Mucosa of descending colon (tissue), 3 donors: ENCODE measurements at regions not wholly inside any gene's neighbourhood (a gene's known extent, or its start where the extent isn't known, plus 50 kb on each side); places are given as distances from the start of the nearest gene placed in this dataset.

Experiments
- ATAC-seq: fragments of 200-7000 bp; cut with Tn5 transposase; one replicate; pipeline ENCODE4 v1.9.1; 2020; ENCODE audit warnings: mild to moderate bottlenecking, moderate library complexity
- DNase-seq, 3 donors: peaks; one replicate each; pipeline ENCODE4 v3.0.0-alpha.2; 2020
- H3K36me3 ChIP-seq: fragments of 200-600 bp; one replicate; pipeline ENCODE4 v1.8.0; 2021; ENCODE audit warnings: low read depth, mild to moderate bottlenecking
- H3K4me1 ChIP-seq: fragments of 200-600 bp; one replicate; pipeline ENCODE4 v1.8.0; 2021; ENCODE audit warnings: low read depth, mild to moderate bottlenecking
- H3K4me3 ChIP-seq: fragments of 200-600 bp; one replicate; pipeline ENCODE4 v1.8.0; 2021; ENCODE audit warnings: mild to moderate bottlenecking
- H3K9me3 ChIP-seq: fragments of 200-600 bp; one replicate; pipeline ENCODE4 v1.8.0; 2021; ENCODE audit warnings: mild to moderate bottlenecking
- CTCF ChIP-seq: fragments of 200-600 bp; IDR thresholded peaks from one replicate; pipeline ENCODE4 v1.8.0; 2022; ENCODE audit warnings: antibody characterized with exemption, mild to moderate bottlenecking
- intact Hi-C, 2 donors: fragments of 100-400 bp; cut with DNase I in 1 of 2; cut with micrococcal nuclease in 1 of 2; formaldehyde crosslinking; loops; one replicate each; pipeline versions ENCODE4 v1.11.0 to v1.11.1; 2022; cut with DNase I, micrococcal nuclease
- donor health status: DM: no; HTN: no; CAD: no; lungs with moderate emphysema.
- donor health status: DM: no; HTN: no; CAD: no.
- donor health status: DM: no; HTN: yes; CAD: no.

DNA sequence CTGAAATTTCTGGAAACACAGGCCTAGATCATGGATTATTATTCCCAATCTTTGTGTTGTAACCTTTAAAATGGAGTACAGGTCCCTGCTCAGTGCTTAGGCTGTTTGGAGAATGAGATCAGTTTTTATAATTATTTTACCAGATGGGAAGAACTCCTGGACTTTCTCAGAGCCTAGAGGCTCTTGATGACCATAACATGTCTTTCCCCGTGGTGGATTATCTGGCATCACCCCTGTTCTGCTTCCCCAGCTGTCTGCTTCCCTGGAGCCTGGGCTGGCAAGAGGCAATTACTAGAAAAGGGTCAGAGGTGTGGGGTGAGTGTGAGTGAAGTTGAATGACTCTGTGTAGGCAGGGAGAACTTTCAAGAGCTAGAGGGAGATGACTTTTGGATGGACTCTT, 143.0 kb downstream of the CARTPT start:
- Histone ChIP-seq H3K36me3 (no peaks in the 10 kb centered on the region), H3K4me3 (no peak overlapping the region), H3K9me3 (no peaks in the 10 kb centered on the region), H3K4me1 (no peaks in the 10 kb centered on the region)
- intact Hi-C loops = no loop called here
- ATAC-seq (no peak), DNase-seq (no peak)
- no peak for TF ChIP-seq CTCF

- Histone ChIP-seq H3K4me1 (no peaks in the 10 kb centered on the region), H3K4me3 (no peak overlapping the region), H3K36me3 (no peaks in the 10 kb centered on the region), H3K9me3 (no peaks in the 10 kb centered on the region)
- intact Hi-C loops = no loop called here
- no peak for ATAC-seq
- no peak for DNase-seq
- no peak for TF ChIP-seq CTCF
Measured at GRCh38 chr5:71862507-71863060, 143.5 kb downstream of the CARTPT start.

DNA sequence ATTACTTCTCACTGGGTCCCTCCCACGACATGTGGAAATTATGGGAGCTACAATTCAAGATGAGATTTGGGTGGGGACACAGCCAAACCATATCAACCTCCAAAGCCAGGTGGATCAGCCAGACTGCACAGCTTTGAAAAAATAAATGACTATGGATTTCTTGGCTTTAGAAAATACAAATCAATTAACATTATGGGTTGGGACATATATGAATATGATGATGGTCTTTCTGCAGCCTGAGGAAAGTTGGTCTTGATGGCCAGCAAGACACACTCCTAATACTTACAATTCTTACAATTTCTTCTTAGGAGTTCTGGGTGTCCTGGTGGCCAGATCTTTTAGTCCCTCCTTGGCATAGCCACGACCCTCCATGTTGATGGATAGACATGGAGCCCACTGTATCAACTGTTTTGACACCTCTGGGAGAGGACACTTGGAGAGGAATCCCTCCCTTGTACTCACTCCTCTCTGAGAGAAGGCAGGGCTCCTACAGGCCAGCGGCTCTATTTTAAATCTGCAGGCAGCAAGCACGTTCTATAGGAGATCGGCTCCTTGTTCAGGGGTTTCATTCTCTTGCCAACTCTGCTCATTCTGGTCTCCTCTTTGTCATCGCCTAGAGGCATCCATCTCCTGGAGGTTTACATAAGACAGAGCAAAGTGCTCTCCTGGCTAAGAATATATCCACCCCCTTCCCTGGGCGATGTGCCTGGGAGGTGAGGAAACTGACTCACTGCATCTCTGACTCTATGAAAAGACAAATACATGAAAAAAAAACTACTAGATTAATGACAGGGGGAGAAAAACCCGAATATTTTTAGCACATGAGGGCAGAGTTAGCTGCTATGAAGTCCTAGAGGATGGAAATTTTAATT, 145.9 kb downstream of the CARTPT start:
- DNase-seq (no peak), ATAC-seq (no peak)
- Histone ChIP-seq H3K4me3 (no peak overlapping the region), H3K9me3 (no peaks in the 10 kb centered on the region), H3K36me3 (no peaks in the 10 kb centered on the region), H3K4me1 (no peaks in the 10 kb centered on the region)
- intact Hi-C loops = no loop called here
- no peak for TF ChIP-seq CTCF

DNA sequence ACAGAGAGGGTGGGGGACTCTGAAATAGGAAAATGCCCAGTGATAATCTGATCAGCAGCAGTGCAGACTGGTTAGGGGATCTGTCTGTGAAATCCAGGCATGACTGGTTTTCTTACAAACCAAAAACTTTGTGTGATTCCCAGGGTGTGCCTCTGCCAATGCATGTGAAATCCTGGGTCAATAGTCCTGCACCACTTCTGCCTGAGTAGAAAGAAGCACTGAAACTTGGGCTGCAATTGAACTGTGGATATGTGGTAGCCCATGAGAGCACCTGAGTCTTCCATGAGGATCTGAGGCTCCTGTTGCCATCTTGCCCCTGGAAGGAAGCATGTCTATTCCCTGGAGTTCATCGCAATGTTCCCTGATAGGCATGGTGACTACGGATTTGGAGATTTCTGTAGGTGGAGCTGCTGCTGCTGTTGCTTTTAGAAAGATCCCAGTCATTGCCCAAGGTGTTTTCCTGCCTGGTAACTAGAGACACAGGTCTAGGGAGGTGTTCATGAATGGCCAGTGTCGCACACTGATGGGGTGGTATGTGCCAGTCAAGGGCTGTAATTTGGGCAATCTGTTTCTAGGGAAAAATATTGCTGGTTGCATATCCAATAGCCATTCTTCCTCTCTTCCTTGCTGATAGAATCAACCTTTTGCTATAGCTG, 146.7 kb downstream of the CARTPT start:
- TF ChIP-seq CTCF = no peak
- no peak for ATAC-seq
- DNase-seq = no peak
- no peaks in the 10 kb centered on the region for H3K9me3 ChIP-seq
- H3K4me1 ChIP-seq = no peaks in the 10 kb centered on the region
- H3K4me3 ChIP-seq = no peak overlapping the region
- no peaks in the 10 kb centered on the region for H3K36me3 ChIP-seq
- intact Hi-C loops = no loop called here

DNA sequence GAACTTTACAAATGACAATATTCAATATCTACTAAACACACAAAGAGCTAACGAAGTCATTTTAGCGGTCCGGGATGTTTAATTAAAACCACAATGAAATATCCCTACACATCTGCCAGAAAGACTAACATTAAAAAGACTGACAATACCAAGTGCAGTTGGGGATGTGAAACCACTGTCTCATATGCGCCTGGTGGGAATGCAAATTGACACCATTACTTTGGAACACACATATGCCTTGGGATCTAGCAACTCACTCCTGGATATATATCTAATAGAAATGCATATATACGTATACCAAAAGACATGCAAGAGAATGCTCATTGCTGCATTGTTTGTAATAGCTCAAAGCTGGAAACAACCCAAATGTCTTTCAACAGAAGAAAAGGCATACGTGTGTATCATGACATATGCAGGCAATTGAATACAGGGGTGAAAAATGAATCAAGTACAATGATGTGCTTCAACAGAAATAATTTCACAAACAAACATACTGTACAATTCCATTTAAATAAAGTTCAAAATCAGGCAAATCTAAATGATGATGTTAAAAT, 153.3 kb downstream of the CARTPT start:
- Histone ChIP-seq H3K9me3 (no peaks in the 10 kb centered on the region), H3K4me3 (no peak overlapping the region), H3K4me1 (no peaks in the 10 kb centered on the region), H3K36me3 (no peaks in the 10 kb centered on the region)
- intact Hi-C loops = no loop called here
- DNase-seq (no peak), ATAC-seq (no peak)
- TF ChIP-seq CTCF = no peak
